ENCODE measurements at regions not wholly inside any gene's neighbourhood (a gene's known extent, or its start where the extent isn't known, plus 50 kb on each side); places are given as distances from the start of the nearest gene placed in this dataset.

DNA sequence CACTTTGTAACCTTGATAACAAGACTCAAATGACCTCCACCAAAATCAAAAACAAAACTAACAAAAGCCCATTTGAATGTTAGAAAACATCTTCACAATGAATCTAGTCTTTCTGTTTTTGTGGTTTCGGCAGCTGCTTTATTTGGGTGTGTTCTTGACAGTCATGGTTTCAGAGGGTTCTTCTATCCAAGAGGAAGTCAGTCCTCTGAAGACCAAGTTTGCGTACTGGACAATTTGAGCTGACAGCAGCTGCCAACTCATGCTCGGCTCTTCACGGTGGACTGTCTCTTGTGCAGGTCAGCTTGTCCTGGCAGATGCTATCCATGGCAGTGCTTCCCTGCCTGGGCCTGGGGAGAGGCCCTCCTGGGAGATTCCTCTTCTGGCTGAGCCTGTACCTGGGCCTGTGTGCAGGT lies 91.0 kb downstream of the TMEM17 start:
- DNase-seq (ENCODE audit: low read depth), result no peak
- TF ChIP-seq, protein P1, sequence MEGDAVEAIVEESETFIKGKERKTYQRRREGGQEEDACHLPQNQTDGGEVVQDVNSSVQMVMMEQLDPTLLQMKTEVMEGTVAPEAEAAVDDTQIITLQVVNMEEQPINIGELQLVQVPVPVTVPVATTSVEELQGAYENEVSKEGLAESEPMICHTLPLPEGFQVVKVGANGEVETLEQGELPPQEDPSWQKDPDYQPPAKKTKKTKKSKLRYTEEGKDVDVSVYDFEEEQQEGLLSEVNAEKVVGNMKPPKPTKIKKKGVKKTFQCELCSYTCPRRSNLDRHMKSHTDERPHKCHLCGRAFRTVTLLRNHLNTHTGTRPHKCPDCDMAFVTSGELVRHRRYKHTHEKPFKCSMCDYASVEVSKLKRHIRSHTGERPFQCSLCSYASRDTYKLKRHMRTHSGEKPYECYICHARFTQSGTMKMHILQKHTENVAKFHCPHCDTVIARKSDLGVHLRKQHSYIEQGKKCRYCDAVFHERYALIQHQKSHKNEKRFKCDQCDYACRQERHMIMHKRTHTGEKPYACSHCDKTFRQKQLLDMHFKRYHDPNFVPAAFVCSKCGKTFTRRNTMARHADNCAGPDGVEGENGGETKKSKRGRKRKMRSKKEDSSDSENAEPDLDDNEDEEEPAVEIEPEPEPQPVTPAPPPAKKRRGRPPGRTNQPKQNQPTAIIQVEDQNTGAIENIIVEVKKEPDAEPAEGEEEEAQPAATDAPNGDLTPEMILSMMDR (IDR thresholded peaks at IDR 0.05; ENCODE audit: insufficient read depth, low read depth, low read length), result no peak
- no peak overlapping the region for H3K4me3 ChIP-seq (ENCODE audit: low read depth, low read length)

DNA sequence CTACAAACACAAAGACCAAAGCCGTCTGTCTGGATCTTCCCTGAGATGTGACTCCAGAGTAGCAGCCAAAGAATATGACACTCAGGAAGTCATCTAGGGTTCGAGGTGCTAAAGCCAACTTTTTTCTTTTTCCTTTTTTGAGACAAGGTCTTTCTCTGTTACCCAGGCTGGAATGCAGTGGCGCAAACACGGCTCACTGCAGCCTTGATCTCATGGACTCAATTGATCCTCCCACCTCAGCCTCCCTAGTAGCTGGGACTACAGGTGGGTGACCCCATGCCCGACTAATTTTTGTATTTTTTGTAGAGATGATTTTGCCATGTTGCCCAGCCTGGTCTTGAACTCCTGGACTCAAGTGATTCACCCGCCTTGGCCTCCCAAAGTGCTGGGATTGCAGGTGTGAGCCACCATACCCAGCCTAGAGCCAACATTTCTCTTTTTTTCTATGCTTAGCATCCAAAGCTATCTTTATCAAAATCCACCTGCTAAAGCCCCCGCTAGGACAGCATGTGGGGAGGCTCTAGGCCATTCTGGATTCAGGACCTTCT lies 92.8 kb downstream of the TMEM17 start:
- TF ChIP-seq, protein P1 (IDR thresholded peaks at IDR 0.05; ENCODE audit: insufficient read depth, low read depth, low read length), result no peak
- no peak for DNase-seq (ENCODE audit: low read depth)
- H3K4me3 ChIP-seq (ENCODE audit: low read depth, low read length), result no peak overlapping the region

DNA sequence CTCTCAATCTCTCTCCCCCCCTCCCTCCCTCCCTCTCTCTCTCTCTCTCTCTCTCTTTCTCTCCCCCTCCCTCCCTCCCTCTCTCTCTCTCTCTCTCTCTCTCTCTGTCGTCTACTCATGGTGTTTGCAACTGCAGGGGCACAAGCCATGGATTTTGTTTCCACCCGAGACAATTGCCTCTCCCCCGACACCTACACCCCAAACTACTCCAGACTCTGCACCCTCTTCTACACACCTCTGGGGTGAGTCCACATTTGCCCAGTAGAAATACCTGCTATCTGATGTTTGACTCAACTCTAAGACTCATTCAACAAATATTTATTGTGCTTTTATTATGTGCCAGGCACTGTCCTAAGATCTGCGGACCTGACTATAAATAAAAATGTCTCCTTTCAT lies 93.7 kb downstream of the TMEM17 start:
- peak; percentile 10 for DNase-seq (ENCODE audit: low read depth)
- TF ChIP-seq, protein P1 (IDR thresholded peaks at IDR 0.05; ENCODE audit: insufficient read depth, low read depth, low read length), result no peak
- H3K4me3 ChIP-seq (ENCODE audit: low read depth, low read length), result no peak overlapping the region

DNA sequence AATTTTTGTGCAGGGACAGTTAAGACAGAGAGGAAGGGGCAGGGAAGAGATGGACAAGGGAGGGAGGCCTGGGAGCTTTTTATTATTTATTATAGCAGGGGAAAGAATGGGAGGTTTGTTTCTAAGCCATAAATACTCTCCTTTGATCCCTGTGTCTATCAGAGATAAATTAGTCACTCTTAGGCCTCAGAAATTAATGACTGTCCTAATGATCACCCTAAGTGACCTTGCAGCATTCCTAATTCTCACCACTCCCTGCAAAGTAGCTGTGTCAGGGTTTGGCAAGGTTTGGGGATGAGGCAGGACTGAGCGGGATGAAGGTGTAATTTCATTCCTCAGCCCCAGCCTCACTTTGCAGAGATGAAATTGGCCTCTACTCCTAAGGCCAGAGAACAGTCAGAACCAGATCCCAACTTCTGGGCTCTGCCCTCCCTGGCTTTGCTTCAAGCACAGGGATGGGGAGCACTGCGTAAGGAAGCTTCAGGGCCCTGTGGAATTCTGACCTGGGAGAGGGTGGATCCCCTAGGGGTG lies 95.0 kb downstream of the TMEM17 start:
- no peak for DNase-seq (ENCODE audit: low read depth)
- TF ChIP-seq, protein P1 (IDR thresholded peaks at IDR 0.05; ENCODE audit: insufficient read depth, low read depth, low read length), result no peak
- no peak overlapping the region for H3K4me3 ChIP-seq (ENCODE audit: low read depth, low read length)

DNA sequence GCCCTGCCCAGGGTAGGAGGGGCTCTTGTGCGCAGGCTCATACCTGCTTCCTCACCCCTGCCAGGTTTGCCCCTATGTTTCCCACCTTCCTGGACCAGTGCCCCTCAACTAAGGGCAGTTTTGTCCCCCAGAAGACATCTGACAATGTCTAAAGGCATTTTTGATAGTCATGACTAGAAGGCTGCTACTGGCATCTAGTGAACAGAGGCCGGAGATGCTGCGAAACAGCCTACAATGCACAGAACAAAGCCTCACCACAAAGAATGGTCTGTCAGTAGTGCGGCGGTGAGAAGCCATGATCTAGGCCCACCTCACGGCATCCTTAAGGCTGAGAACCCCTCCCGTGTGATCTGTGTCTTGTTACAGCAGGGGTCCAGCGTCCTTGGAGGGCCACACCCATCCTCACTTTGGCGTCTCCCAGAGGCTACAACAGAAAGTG lies 96.0 kb downstream of the TMEM17 start:
- DNase-seq (ENCODE audit: low read depth), result no peak
- TF ChIP-seq, protein P1 (IDR thresholded peaks at IDR 0.05; ENCODE audit: insufficient read depth, low read depth, low read length), result no peak
- no peak overlapping the region for H3K4me3 ChIP-seq (ENCODE audit: low read depth, low read length)

DNA sequence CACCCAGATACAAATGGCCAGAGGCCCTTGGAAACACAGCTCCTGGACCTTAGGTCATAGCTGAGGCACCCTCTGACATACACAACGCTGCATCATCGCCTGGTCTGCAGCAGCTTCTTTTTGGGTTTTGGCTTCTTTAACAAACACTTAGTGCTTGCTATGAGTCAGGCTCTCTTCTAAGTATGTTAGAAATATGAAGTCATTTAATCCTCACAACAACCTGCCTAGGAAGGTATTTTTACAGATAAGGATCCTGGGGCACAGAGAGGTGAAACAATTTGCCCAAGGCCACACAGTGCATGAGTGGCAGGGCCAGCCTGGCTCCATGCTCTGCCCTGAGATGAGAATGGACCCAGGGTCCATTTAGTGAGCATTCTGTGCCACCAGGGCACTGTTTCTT lies 96.6 kb downstream of the TMEM17 start:
- TF ChIP-seq, protein P1 (IDR thresholded peaks at IDR 0.05; ENCODE audit: insufficient read depth, low read depth, low read length), result no peak
- no peak overlapping the region for H3K4me3 ChIP-seq (ENCODE audit: low read depth, low read length)
- DNase-seq (ENCODE audit: low read depth), result no peak

DNA sequence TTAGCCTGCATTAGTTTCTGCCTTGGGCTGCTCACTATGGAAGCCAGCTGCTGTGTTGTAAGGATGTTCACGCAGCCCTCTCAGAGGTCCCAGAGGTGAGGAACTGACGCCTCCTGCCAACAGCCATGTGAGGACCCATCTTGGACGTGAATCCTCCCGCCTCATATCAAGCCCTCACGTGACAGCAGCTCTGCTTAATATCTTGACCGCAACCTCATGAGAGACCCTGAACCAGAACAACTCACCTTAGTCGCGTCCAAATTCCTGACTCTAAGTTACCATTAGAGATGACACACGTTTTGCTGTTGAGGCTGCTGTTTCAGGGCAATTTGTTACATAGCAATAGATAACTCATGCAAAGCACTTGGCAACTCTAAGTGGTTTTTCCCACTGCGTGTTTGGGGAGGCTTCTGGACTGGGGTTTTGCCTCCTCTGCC lies 97.7 kb downstream of the TMEM17 start:
- H3K4me3 ChIP-seq (ENCODE audit: low read depth, low read length), result no peak overlapping the region
- DNase-seq (ENCODE audit: low read depth), result no peak
- TF ChIP-seq, protein P1 (IDR thresholded peaks at IDR 0.05; ENCODE audit: insufficient read depth, low read depth, low read length), result no peak

Data from fibroblast of villous mesenchyme (primary cell).